DMS 273 (cell line): ENCODE measurements at regions not wholly inside any gene's neighbourhood (a gene's known extent, or its start where the extent isn't known, plus 50 kb on each side); places are given as distances from the start of the nearest gene placed in this dataset.

Experiments used
- DNase-seq: peaks from one replicate; lab custom pipeline; 2025; ENCODE audit not compliant: unreplicated experiment; lab: John Stamatoyannopoulos, UW

DNA sequence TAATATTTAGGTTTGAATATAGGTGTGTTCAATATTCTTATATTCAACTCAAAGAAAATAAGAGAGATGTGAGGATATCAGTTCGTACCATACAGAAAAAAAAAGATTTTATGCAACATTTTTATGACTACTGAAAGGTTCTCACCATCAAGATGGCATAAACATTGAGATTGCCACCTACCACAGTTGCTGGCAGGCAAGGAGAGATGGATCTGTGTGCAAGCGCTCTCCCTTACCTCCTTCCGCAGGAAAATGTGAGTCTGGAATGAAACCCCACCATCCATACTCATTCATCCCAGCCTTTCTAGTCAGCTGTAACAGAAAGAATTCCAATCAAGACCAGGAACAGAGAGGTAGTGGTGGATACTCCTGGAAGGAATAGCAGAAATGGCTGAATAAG is 376.9 kb downstream of the PPP3CA start:
- DNase-seq: no peak

DNA sequence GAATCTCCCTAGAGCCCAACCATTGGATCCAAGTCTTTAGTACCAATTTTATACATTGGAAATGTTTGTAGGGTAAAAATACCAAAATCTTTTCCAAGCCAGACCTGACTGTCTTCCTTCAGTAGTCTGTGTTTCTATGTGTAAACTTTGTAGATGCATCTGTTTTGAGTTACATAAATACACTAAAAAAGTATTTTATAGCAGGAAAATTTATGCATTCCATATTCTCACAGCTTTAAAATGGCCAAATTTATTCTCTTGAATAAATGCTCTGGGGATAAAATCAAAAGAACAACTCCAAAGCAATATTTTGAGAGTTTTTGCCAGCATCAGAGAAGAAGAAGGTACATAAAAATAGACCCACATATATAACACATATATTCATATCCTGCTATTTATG is 377.4 kb downstream of the PPP3CA start:
- no peak for DNase-seq

GRCh38 chr4:100968046-100968445 is 379.3 kb downstream of the PPP3CA start:
- no peak for DNase-seq

GRCh38 chr4:100963627-100964026 is 383.7 kb downstream of the PPP3CA start:
- DNase-seq: no peak

GRCh38 chr4:100962698-100963097 is 384.6 kb downstream of the PPP3CA start:
- DNase-seq: peak; percentile 54

DNA sequence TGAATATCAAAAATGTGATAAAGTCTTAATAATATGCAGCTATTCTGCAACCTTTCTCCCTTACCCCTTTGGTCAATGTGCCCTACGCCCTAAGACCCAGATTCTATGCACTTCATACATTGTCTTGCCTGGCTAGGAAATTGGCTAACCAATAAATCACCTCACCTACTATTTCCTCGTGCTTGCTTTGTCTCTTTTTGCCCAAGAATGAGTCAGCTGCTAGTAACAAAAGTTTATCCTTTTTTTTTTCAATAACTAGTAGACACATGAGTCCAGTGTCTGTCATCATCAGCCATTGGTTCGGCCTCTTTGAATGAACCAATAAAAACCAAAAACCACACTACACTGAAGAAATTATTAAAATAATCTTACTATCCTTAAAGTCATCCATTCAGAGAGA is 387.1 kb downstream of the PPP3CA start:
- DNase-seq: no peak

GRCh38 chr4:100954046-100954445 is 393.3 kb downstream of the PPP3CA start:
- DNase-seq: no peak

- DNase-seq: no peak
Observed at GRCh38 chr4:100953616-100954015, 393.7 kb downstream of the PPP3CA start.

DNA sequence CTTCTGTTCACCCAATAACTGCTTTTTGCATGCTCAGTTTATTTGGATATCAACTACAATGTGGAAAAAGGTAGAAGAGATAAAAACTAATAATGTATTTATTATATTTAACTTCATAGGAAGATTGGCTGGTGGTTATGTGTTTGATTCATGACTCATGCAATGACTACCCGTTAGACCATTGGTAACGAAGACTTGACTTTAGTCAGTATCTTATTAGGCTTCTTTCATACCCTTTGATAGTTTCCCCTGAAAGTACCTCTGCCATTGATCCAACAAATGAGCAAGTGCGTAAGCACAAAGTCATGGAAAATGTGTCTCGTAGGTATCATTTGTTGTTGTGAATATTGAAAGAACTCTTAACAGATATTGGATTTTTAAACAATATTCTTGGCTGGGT is 394.7 kb downstream of the PPP3CA start:
- DNase-seq: no peak

DNA sequence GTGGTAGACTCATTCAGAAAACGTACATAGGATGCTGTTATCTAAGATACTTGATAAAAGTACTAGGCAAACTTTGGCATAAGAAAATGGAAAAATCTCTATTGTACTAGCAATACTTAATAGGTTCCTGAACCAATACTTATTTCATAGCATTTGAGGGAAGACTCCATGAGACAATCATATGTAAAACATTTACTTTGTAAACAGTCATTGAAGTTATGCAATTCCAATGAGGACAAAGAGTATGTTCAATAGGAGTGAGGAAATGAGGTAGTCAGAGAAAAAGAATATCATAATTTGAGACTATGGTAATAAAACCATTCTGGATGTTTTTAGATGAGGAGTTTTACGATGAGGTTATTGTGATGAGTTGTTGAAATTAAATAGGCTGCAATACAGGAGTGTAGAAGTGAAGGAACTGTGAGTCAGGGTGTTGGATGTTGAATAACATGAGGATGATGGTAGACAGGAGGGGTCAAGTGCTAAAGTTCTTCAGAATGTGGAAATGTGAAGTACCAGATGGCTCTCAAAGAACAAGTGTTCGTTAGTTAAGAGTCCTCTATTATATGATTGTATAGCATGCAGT is 397.9 kb downstream of the PPP3CA start:
- no peak for DNase-seq

DNA sequence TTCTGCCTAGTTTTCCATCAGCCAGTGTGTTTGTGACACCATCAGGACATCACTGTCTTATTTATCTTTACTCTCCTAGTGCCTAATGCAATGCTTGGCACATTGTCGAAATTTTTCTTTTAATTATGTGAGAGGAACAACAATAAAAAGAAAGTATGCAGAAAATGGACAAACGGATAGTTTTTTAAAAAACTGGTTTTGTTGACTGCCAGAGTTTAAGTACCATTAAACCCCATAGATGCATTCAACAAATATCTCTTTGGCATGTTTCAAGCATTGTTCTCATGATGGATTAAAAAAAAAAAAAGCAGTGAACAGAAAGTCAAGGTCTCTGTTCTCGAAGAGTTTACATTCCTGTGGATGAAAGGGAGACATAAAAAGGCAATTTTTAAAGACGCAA is 398.4 kb downstream of the PPP3CA start:
- no peak for DNase-seq

GRCh38 chr4:100945789-100946188 is 401.5 kb downstream of the PPP3CA start:
- no peak for DNase-seq

DNA sequence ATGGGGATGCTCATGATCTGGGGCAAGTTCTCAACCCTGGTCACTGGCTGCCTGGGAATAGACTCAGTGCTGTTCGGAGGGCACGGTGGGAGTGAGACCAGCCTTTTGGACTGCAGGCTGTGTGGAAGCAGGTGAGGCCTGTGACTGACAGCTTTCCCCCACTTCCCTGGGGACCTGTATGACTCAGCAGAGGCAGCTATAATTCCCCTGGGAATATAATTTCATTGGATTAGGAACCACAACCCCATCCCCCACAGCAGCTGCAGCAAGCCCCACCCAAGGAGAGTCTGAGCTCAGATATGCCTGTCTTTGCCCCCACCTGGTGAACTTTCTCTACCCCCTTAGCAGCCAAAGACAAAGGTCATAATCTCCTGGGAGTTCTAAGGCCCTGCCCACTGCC is 408.6 kb downstream of the PPP3CA start:
- no peak for DNase-seq

DNA sequence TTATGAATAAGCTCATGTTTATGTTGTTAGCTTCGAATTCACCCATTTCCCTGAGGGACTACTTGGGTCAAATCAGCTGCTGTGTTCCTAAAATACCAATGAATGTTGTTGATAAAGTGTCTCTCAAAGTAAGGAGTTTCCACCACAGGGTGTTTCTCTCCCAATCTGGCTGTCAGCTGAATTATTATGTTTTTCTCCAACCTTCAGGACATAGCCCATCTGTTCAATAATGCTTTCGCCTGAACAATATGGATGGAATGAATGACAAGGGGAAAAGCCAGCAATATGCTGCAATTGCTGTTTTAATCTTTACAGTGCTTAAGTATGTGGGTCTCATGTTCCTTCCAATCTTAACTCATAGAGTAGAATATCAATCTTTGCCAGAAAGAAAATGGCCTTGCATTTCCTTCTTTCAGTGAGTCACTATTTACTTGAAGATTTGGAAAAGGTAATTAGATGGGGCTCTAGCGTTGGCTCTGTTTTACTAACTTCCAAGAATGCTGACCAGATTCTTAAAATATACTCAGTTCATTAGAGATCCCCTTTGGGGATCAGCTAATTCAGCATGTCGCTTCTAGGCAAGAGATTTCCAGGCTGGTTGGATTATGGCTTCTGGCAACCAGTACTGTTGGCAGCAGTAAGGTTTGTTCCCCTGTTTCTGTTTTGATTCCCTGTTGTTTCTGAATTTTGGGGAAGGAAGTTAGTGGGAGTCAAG is 410.5 kb downstream of the PPP3CA start:
- DNase-seq: peak; percentile 67

DNA sequence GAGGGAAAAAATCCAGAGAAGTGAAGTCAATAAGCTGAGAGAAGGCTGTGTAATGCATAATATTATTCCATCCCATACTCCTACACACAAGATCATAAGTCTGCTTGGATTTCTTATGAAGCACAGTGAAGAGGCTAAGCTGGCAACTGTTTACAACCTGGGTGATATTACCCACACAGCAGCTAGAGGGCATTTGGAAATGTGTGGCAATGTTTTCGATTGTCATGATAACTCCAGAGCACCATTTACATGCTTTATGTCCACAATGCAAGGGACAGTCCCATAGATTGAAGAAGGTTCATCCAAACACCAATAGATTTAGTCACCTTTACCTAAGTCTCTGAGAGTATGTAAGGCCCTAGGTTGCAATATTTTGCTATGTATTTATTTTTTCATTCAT is 412.2 kb downstream of the PPP3CA start:
- DNase-seq: peak; percentile 54

DNA sequence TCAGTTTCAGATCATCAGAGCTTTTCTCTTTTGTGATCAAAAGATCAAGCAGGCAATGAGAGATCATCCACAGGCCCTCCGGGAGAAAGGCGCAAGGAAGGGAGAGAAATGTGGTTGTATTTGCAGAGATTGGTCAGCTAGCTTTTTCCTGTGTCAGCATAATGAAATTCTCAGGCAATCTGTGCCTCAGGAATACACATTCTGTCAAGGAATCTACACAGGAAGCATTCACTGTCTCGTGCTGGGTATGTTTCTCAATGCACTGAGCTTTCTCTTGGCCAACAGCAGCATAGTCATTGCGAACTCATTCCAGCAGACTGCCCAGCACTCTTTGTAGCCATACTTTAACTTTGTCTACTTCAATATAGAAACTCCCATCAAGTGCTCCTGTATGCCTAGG is 413.7 kb downstream of the PPP3CA start:
- DNase-seq: no peak

GRCh38 chr4:100929758-100930157 is 411.9 kb upstream of the EMCN start:
- DNase-seq: peak; percentile 37

DNA sequence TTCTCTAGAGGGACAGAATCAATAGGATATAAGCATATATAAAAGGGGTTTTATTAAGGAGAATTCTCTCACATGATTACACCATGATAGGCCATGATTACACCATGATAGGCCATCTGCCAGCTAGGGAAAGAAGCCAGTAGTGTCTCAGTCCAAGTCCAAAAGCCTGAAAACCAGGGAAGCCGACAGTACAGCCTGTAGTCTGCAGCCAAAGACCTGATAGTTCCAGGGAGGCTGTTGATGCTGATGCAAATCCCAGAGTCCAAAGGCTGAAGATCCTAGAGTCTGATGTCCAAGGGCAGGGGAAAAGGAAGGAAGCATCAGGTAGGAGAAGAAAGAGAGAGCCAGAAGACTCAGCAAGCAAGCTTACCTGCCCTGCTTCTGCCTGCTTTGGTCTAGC is 411.3 kb upstream of the EMCN start:
- peak; percentile 68 for DNase-seq

- no peak for DNase-seq
Observed at GRCh38 chr4:100926039-100926717, 408.4 kb upstream of the EMCN start.

DNA sequence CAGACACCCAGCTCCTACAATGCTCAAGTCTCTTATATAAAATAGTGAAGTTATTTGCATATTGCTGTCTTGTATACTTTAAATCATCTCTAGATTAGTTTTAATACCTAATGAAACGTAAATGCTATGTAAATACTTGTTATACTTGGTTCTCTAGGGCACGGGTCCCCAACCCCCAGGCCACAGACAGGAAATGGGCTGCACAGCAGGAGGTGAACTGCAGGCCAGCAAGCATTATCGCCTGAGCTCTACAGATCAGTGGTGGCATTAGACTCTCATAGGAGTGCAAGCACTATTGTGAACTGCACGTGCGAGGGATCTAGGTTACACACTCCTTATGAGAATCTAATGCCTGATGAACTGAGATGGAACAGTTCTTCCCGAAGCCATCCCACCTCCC is 395.9 kb upstream of the EMCN start:
- DNase-seq: no peak

DNA sequence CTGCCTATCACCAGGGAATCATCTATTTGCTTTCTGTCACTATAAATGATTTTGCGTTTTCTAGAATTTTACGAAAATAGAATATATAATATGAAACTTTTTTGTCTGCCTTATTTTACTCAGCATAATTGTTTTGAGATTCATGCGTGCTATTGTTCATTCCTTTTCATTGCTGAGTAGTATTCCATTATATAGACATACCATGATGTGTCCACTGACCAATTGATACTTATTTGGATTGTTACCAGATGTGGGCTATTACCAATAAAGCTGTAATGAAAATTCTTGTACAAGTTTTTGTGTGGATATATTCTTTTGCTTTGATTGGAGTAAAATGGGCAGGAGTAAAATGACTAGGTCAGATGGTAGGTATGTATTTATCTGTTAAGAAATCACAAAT is 390.7 kb upstream of the EMCN start:
- no peak for DNase-seq
